NCI-H187 (cell line): ENCODE measurements at regions not wholly inside any gene's neighbourhood (a gene's known extent, or its start where the extent isn't known, plus 50 kb on each side); places are given as distances from the start of the nearest gene placed in this dataset.
"Not testable (repeated sequence)": the region's sequence is repeated elsewhere in the genome, so short reads cannot be mapped to it uniquely, and the experiment has no call there.

Experiments
- DNase-seq, 2 experiments: peaks; one replicate each; lab custom pipeline; 2025; lab: John Stamatoyannopoulos, UW

DNA sequence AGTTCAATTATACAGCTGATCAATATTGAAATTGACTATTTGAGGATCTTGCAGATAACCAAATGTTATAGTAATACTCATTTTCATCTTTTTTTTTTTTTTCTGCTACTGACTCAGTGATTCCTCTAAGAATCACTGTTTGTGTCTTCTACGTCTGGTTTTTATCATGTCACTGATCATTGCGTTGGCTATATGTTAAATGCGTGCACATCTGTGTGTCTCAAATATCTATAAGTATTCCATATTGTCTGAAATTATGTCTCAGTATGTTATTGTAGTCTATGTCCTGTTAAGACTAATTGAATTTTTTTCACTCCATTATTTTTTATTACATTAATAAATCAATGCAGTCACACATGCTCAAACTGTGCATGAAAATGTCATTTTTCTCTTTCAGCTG, 200.5 kb downstream of the PCDH20 start:
- no peak for DNase-seq

DNA sequence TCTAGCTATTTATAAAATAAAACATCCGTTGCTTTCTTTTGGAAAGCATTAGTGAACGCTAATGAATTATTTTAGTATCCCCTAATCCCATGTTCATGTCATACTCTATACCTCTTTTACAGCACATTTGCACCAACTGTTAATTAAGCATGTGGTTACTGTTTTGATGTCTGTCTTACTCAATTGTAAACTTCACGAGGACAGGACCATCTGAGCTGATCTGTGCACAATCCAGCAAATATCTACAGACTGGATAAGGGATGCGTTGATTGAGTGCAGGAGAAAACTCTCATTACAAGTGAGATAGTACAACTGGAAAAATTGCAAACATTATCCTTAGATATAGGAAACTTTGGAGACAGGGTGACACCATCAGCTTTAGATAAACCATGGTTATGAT, 201.1 kb downstream of the PCDH20 start:
- DNase-seq, result no peak

DNA sequence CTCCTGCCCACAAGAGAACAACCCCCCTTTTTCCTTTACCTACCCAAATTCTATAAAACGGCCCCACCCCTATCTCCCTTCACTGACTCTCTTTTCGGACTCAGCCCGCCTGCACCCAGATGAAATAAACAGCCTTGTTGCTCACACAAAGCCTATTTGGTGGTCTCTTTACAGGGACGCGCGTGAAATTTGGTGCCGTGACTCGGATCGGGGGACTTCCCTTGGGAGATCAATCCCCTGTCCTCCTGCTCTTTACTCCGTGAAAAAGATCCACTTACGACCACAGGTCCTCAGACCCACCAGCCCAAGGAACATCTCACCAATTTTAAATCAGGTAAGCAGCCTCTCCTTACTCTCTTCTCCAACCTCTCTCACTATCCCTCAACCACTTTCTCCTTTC, 209.8 kb downstream of the PCDH20 start:
- not testable (repeated sequence) for DNase-seq

DNA sequence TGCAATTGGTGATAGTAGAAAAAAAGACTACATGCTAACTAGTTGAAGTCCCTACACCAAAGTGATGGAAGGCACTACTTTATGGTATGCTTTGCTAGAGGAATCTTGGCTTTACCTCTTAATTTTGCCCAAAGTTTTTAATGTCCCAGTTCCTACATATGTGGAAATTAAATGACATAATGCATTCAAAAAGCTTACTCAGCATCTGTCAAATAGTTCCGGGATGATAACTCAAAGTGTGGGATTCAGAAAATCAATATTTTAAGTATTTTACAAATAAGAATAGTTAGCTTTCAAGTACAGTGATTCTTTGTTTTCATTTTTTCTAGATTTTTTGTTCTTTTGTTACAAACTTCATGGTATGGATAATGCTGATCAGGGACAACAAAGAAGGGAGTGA, 211.6 kb downstream of the PCDH20 start:
- DNase-seq, result no peak

DNA sequence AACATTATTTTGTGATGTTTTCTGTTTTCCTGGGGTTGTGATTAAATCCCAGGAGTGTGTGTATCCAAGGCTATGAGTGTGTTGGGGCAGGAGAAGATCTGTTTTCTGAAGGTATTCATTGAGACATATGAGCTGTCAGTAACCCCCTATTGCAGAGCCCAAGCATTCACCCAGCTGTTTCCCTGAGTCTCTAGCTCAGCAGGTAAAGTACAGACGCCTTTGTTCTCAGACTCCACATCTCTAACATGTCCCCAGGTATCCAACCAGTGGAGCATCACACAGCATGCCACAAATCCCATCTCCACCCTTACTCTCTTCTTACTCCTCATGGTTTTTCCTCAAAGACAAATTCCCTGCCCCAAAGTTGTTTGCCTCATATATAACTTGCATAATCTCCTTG, 213.6 kb downstream of the PCDH20 start:
- no peak for DNase-seq

DNA sequence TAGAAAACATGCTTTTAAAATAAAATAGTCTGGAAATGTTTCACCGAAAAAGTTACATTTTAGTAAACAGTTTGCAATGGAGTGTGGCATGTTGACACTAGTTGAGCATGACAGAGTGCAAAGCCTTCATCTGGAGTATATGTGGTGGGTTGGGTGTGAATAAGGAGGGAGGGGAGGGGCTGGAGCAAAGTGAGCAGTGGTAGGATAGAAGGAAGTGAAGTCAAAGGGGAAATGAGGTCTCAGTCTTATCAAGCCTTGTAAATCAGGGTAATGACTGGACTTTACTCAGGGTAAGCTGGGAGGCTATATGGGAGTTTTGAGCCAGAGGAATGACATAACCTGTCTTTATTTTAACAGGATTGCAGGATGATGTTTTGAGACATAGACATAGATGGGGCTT, 222.8 kb downstream of the PCDH20 start:
- no peak for DNase-seq

DNA sequence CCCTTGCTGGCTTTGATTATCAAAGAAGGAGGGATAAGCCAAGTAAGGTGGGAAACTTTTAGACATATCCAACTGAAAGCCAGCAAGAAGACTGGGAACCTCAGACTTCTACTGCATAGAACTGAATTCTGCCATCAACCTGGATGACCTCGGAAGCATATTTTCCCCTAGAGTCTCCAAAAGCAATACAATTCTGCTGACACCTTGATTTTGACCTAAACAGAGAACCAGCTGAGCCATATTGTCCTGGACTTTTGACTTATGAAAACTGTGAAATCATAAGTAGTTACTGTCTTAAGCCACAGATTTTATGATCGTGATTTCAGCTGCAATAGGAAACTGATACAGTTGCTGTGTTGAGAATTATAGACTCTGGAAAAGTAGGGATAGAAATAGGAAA, 227.6 kb downstream of the PCDH20 start:
- no peak for DNase-seq

DNA sequence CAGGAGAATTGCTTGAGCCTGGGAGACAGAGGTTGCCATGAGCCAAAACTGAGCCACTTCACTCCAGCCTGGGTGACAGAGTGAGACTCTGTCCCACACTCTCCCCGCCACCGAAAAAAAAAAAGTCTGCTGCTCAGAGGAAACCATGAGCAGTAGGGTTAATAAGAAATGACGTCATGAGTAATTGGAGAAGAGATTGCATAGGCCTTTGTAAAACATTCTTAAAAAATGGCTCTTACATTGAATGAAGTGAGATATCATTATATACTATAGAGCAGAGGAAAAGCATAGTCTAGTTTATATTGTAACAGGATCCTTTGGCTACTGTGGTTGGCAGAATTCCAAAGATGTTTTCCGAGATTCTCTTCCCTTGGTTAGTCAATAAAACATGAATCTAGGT, 228.2 kb downstream of the PCDH20 start:
- DNase-seq, result no peak

DNA sequence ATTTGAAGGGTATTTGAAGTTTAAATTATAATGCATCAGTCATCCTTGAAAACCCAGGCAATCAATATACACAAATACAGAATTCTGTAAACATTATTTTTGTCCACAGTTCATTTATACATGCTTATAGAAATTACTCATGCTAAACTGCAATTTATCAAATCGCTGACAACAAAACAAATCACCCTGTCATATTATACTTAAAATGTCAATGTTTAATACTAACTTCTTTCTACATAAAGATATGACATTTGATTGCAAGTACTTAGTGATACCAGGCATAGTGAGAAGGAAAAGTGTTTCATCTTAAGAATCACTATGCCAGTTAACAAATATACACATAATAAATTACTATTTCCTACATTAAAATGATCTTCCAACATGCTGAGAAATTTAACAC, 232.0 kb downstream of the PCDH20 start:
- DNase-seq, result no peak

DNA sequence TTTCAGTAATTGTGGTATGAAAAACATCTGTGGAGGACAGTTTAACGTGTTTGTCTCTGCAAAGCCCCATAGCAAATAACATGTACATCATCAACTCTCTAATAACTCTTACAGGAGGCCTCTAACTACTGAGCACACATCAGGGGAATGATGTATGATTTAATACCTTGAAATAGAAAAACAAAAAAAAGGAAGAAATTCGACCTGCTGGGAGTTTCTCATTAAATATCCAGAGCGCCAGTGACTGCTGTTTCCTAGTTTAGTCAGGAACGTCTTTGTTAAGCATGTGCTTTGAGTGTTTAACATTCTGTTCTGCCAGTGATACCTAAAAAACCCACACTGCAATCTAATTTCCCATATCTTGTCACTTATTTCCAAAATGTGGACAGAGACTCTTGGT, 235.4 kb downstream of the PCDH20 start:
- DNase-seq, result no peak

DNA sequence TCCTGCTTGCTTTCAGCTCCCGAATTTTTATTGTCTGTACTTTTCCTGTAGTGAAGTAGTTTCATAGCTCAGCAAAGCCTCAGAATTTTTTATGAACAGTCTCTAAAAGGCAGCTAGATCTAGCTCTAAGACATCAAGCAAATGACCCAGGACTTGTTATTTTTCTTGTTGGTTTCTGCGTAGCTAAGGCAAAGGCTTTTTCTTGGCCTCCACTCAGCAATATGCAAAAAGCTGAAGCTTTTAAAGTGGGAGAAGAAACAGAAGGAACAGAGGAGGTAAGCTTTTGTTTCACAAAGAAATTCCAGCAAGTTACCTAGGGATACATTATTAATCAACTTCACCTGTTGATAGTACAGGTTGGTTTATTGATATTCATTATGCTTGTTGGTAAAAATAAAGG, 235.9 kb downstream of the PCDH20 start:
- DNase-seq, result no peak

DNA sequence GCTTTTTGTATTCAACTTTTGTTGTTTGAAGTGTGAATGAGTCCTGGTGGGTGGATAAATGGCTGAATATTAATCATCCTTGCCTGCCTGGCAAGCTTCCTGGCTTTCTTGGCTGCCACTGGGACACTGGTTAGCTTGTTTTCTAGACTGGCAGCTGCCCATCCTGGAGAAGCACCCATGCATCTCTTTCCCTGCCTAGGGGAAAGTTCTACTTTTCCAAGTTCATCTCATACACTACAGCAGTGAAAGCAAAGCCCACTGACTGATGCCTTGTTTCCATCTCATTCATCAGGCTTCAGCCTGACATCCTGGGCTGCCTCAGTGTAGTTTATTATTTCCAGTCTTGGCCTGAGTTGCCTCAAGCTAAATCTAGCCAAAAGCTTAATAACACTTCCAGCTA, 244.8 kb downstream of the PCDH20 start:
- no peak for DNase-seq

DNA sequence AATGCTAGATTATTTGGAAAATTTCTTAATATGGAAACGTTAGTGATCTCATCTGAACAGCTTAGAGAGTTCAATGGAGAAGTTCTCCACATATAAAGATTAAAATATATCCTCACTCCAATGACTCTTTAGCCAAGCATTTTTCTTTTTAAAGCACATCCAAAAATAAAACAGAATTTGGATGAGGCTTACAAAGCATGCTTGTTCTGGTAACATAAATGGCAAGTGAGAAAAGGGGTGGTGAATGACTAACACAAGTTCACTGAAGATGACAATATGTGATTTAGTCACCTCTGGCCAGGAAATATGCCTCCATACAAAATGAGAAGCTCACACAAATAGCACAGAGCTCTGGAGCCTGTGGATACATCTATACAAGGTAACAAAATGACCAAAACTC, 253.0 kb downstream of the PCDH20 start:
- no peak for DNase-seq

DNA sequence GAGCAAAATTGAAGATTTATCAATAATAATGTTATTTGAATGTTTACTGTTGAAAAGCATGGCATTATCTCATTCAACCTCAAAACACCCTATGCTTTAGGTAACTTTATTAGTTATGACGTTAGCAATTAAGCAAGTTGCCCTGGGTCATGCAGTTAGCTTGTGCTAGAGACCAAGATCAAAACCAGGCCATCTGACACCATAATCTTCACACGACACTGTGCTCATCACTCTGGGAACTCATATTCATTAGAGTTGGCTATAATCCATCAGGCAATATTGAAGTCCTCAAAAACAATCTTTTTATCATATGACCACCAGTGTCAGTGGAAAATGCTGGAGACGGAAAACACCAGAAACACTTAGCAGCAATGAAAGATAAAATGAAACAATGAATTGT, 253.5 kb downstream of the PCDH20 start:
- DNase-seq, result no peak

DNA sequence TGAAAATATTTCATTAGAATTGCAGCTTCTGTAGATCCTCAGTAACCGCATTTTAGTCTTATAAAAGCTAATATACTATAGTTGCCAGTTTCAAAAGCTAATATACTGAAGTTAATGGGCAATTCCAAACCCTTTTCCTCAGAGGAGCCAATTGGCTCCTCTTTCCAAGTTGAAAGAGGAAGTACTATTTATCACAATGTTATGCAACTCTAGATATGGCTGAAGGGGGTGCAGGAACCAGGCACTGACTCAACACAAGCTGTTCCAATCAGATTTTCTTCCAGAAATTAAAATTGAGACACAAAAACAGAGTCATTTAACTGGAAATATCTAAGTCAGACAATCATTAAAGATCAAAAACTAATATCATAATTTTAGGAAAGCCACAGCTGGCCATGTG, 258.9 kb downstream of the PCDH20 start:
- DNase-seq, result no peak

DNA sequence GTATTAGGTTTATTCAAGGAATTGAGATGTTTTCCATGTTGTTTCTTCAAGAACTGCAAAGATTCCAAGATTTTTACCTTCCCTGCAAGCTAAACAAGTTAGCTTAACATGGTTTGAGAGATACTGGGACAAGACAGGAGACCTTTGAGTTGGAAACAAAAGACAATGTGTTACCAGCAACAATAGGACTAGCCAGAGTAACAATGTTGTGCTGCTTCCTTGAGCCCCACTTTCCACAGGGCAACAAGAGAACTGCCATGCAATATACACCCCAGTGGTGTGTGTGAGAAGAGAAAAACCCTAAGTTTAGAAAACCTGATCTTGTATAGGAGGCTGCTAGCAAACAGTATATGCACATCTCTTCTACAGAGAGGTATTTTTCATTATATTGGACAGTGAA, 264.6 kb downstream of the PCDH20 start:
- DNase-seq, result no peak

DNA sequence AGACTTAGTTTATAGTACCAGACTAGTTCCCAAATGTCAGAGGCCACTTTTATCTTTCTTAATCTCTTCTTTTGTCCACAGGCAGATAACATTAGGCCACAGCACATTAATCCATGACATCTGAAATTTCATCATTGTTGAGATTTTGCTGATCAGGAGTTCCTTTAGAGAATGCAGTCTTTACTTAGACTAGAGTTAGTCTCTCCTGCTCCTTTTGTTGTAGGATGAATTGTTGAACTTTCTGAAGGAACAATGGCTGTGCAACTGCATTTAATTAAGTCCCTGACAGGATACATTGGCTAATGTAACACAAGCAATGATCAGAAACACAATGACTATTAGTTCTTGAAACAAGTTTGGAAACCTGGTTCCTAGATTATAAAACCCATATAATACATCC, 266.3 kb downstream of the PCDH20 start:
- DNase-seq, result no peak

DNA sequence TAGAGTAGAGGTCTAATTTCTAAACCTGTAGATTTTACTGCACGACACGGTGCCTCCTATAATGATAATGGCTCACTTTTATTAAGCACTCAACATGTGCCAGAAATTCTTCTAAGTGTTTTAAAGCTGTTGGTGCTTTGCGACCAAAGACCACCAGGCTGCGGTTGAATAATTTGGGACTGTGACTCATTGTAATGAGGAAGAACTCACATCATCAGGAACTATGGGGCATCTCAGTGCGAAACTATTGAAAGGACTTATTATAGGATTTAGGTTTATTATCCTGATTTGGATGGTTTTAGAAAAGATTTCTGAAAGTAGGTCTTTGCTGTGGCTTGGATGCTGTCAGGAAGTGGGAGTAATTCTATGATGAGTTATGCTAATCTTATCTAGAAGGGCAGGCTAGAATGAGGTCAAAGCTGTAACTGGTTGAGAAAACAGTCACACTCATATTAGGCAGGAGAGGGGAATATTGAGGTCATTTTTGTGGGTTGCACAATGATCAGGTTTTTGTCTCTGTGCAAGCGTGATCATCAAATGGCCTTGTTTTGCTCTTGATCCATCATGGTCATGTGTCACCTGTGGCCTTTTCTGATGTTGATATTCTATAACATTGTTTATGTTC, 266.8 kb downstream of the PCDH20 start:
- DNase-seq, result no peak

DNA sequence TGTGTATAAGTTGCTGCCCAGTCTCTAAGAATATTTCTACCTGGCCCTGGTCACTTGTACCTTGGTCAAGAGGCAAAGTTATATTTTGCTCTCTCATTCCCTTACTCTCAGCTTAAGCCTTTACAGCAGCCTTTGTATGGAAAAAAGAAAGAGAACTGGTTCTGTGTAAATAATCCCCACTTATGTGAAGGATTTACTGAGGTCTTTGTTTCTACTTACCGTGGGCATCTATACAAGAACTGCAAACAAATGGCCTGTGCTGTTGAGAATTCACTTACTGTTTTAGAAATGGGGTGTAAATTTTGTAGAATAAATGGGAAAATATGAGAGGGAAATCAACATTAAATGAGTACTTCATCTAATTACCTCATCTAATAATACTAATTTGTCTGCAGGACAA, 267.4 kb downstream of the PCDH20 start:
- no peak for DNase-seq

DNA sequence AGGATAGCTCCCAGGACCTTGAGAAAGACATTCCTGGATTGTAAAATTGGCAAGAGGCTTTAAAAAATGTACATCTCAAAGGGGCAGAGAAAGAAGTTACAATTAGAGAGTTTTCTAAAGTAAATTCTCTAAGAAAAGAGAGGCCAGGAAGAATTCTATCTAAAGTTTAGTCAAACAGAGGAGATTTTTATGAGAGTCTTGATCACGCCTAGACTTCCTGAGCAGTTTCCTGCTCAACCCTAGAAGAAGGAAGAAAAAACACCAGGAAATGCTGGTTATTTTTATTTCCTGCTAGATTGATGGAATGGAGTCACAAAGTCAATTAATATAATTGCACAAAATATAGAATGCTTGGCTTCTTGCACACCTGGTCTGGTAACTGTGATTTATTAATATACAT, 269.1 kb downstream of the PCDH20 start:
- DNase-seq, result no peak

DNA sequence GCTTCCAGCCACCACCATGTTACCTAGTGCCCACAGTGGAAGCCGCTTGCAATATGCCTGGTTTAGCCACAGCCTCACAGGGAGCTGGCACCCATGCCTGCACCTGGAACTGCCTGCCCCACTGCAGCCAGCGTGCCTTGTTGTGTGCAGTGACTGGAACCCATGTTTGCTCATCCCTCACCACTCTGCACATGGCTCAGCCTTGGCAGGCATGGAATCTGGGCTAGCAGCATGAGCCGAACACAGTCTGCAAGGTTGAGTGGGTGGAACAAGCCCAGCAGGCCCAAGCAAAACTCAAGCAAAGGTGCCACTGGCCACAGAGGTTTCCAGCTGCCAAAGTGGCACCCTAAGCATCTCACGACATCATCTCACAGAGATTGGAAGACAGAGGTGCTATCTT, 269.5 kb downstream of the PCDH20 start:
- DNase-seq, result no peak

DNA sequence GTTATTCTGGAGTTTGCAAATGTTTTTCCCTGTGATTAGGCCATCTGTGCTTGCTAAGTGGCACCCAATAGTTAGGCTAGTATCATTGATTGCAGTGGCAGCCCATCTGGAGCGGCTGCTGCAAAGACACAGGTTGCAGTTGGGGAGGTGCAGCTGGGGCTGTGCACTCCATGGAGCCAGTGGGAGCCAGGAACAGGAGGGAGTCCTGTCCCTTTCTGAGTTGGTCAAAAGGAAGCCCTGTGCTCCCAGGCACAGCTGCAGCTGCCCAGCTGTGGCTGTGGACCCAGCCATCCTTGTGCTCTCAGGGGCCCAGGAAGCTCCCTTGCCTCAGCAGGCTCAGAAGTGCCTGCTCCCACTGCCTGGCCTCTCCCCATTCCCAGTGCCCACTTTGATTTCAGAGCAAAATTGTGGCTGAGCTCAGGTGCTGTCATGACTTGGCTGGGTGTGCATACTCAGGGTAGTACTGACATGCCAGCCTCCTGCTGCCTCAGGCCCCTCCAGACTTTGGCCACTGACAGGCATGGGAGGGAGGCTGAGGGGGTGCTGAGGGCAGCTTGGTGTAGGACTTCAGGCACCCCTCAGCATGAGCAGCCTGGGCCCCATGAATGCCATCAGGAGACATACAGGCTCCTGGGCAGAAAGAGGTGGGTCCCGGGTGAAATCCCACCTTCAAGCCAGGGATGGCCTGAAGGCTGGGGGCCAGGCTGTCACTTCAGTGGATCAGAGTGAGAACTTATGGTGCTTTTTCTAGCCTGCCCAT, 270.6 kb downstream of the PCDH20 start:
- DNase-seq, result no peak

DNA sequence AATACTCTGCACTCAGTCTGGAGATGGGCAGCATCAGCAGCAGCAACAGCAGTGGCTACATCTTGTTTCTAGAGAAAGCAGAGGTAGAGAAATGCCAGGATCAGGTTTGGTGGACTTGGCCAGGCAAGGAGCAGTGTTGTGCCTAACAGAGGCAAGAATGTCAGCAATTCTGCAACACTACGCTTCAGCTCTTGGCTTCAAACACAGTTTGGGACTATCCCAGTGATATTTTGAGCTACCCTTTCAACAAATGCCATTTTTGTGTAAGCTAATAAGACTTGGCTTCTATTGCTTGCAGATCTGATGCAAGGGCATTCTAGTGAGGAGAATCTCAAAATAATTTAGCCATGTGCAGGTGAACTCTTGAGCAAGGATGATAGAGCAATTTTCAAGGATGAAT, 271.3 kb downstream of the PCDH20 start:
- no peak for DNase-seq

DNA sequence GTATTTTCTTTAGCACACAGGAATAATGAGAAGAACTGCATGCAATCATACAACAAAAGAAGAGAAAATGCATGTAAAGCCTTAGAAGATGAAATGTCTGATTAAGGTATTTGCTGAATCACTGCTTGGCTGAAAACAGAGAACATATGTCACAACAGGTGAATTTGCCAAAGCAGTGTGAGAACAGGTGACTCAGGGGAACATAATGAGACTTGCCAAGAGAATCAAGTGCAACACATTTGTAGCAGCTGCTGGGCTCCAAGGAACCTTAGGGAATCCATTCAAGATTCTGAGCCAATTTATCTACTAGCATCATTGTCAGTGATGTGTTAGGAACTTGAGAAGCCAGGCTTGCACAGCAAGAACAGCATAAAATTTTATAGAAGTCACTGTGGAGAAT, 273.1 kb downstream of the PCDH20 start:
- DNase-seq, result no peak
